Pulmonary artery endothelial cell (primary cell): ENCODE measurements at regions not wholly inside any gene's neighbourhood (a gene's known extent, or its start where the extent isn't known, plus 50 kb on each side); places are given as distances from the start of the nearest gene placed in this dataset.
A peak's percentile ranks its signal among the peaks of the same experiment; 100 is the strongest.
"Not testable (repeated sequence)": the region's sequence is repeated elsewhere in the genome, so short reads cannot be mapped to it uniquely, and the experiment has no call there.

Source experiments
- DNase-seq: peaks from one replicate; pipeline ENCODE4 v3.0.0-alpha.2; 2011; ENCODE audit warnings: low read depth, low spot score

DNA sequence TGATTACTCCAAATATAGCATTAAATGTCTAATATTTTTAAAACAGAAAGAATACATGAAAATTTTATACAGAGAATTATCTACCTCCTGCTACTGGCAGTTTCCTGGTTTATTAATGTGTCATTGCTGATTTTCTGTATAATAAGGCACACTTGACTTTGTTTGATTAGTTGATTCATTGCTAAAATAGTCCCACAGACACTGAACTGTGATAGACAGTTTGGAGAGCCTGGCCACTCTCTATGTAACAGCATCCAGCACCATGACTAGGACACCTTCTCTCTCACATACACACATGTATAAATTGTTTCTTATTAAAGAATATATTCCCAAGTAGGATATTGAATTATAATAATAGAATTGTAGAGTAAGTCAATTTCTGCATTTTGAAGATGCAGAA, 368.5 kb upstream of the SNX7 start:
- DNase-seq = no peak

DNA sequence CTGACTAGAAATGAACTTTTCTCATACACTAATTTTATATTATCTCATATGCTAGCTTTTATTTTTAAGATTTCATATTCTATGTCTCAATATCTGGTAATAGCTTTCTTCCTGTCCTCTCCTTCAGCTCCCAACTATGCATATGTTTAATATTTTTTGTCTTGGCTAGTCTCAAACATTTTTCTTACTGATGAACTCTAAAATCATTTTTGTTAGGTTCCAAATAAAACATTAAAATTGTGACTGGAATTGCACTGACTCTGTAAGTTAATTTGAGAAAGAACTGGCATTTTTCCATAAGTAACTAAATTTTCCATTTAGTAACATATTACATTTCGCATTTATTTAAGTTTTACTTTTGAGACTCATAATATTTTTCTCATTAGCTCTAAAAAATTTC, 368.5 kb upstream of the DPYD start:
- DNase-seq = no peak

DNA sequence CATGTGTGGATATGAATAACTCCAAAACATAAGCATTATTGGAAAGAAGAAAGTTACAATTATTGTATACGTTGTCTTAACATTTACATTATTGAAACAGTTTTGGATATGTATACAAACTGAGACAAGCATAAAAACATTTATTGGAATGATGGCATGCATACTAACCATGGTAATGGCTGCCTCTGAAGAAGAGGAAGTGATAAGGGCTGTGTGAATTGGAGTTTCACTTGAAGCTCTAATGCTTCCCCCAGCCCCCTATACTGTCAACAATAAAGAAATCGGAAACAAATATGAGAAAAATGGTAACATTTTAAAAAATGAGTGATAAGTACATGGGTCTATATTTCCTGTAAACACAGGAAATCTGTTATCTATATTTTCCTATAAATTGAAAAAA, 367.7 kb upstream of the DPYD start:
- DNase-seq = no peak

DNA sequence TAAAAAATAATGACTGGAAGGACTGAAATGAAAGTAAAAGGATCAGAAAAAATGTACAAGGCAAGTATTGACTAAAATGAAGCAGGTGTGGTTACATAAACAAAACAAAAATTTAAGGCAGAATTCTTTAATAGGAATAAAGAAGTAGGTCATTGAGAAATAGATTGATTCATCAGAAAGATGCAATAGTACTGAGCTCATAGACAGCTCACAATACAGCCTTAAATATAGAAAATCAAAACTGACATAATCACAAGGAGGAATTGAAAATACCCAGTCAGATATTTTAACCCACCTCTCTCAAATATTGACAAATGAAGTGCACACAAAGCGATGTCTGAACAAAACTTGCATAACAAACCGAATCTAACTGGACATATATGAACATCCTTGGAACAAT, 366.8 kb upstream of the DPYD start:
- no peak for DNase-seq

DNA sequence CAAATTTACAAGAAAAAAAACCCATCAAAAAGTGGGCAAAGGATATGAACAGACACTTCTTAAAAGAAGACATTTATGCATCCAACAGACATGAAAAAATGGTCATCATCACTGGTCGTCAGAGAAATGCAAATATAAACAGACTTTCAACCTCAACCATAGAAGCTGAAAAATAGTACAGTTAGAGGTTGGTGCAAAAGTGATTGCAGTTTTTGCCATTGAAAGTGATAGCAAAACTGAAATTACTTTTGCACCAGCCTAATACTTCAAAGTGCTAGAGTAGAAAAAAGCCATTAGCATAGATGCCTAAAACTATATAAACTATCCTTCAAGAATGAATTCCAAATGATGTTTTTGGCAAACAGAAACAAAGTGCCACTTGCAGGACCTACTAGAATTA, 365.8 kb upstream of the DPYD start:
- DNase-seq = no peak

DNA sequence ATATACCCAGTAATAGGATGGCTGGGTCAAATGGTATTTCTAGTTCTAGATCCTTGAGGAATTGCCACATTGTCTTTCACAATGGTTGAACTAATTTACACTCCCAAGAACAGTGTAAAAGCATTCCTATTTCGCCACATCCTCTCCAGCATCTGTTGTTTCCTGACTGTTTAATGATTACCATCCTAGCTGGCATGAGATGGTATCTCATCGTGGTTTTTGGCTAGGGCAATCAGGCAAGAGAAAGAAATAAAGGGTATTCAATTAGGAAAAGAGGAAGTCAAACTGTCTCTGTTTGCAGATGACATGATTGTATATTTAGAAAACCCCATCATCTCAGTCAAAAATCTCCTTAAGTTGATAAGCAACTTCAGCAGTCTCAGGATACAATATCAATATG, 364.5 kb upstream of the DPYD start:
- not testable (repeated sequence) for DNase-seq

DNA sequence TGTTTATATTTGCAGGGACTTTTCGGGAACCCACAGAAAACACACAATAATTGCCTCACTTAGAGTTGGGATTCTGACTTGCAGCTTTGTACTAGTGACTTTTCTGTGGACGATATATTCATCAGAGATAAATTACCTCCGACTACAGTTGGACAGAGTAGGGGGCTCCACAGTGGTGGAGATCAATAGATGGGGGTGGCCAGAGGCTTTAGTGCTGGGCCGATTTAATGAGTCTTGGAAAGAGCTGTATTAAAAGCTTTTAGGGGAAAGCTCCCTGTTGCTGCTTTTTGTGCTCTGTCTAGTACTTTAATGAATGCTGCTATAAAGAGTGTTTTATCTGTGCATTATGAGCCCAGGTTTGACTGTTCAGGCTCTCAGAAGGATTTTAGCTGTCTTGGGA, 359.2 kb upstream of the DPYD start:
- DNase-seq = no peak

DNA sequence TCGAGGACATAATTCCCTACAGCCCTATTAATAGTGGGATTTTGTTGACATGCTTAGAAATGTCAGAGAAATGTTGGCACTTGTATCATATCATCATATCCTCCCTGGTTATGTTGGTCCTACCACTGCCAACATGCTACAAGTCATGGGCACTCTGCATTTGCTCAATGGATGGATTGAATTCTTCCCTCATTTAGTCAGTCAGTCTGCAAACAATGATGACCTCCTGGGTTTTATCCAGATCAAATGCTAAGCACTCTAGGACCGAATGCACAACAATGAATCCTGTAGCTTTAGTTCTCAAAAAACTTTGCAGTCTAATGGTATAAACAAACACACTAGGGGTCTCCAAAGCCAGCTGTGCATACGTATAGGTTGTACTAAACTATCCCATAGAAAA, 357.2 kb upstream of the DPYD start:
- no peak for DNase-seq

DNA sequence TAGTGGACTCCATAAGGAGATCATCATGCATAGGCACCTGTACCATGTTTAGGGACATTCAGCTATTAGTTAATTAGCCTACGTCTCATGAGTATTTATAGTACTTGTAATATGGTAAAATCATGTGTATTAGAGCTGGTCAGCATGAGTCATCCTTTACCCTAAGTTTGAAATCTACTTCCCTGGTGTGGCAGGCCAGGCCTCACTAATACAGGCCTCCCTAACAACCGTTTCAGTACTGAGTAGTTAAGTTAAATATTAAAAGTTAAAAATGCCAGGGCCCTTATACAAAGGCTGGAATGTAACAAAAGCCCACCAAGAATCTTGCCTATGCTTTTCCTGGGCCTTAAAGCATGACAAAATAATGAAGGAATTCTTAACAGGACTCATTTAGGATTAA, 356.3 kb upstream of the DPYD start:
- DNase-seq = no peak

DNA sequence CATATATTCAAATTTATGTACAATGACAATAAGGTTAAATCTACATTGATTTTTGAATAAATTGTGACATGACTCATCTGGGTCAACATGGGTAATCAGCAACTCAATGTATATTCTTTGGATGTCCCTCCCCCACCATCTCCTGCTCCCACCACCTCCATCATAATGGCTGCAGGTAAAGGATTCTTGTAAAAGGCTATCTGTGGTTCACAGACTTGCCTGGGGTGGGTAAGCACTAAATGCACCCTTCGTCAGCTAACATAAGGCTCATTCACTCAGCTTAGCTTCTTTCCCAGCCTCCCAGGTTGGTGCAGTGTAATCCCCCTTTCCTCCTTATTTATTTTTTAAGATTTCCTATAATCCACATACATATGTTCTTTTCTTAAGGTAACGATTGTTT, 355.7 kb upstream of the DPYD start:
- DNase-seq = no peak

DNA sequence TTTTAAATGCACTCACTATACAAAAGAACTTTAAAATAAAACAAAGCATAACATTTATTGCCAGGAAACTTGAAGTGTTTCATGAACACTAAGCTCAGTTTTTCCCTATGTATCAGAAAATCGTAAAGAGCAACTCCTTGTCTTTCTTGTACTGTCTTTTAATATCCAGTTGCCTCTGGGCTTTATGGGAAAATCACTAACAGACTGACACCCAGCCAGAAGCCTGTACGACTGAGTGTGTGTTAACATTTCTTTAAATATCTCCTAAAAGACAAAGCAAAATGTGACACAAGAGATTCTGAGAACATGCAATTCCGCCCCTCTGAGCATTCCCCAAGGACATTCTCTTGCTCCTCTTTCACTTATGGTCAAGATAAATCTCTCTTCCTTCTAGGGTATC, 347.5 kb upstream of the DPYD start:
- DNase-seq = no peak

DNA sequence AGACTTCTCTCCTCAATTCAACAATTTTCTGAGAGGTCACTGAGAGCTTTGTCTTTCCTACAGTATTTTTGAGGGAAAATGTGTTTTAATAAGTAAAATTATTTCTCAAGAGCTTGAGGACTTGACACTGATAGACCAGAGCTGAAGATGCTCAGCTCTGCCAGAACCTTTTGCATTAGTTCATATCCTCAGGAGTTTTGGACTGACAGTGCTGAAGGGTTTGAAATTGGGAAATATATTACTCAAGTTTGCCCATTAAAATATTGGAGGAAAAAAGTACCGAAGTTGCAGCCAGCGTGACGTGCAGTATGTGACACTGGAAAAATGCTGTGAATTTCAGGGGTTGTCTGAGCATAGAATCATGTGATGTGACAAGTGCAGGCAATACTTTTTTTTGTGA, 346.6 kb upstream of the DPYD start:
- no peak for DNase-seq

DNA sequence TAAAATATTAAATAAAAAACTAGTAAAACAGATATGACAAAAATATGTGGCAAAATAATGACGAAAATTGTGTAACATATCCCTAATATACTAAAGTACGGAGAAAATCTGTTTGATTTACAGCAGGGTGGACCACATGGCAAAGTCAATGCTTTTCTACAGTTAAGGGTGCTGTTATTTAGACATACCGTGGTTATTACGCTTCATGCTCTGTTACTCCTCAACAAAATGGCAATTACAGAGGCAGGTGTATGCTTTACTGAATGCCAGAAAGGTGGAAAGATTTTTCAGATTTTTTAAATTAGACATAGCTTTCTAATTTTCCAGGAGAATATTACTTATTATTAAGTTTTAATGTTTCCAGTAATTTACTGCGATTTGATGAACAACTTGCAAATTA, 343.9 kb upstream of the DPYD start:
- DNase-seq = no peak

DNA sequence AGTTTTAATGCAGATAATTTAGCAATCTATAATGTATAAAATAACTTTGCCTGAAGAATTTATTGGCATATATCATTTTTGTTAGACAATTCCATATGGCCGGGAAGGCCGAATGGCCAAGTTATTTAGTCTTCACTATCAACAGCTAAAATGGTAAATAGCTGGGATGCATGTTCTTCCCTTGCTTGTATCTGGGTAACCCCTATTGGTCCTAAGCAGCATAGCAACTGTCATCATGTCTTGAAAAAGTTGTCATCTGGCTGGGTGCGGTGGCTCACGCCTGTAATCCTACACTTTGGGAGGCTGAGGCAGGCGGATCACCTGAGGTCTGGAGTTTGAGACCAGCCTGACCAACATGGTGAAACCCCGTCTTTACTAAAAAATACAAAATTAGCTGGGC, 340.0 kb upstream of the DPYD start:
- no peak for DNase-seq

DNA sequence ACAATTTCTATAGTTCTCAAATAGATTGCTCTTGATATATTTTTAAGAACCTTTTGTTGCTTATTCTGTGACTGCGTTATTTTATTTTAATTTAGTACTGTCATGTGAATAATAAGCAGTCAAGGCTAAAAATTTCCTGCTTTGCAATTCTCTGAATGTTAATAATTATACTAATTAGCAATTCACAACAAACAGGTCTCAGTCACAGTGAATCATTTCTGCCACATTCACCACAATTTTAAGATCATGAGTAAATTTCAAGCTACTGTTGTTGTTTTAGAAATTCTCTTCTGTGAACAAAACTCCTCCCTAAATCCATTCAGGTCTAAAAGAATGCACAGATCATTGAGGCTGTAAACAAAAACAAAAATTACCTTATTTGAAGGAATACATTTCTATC, 339.6 kb upstream of the DPYD start:
- DNase-seq = no peak

DNA sequence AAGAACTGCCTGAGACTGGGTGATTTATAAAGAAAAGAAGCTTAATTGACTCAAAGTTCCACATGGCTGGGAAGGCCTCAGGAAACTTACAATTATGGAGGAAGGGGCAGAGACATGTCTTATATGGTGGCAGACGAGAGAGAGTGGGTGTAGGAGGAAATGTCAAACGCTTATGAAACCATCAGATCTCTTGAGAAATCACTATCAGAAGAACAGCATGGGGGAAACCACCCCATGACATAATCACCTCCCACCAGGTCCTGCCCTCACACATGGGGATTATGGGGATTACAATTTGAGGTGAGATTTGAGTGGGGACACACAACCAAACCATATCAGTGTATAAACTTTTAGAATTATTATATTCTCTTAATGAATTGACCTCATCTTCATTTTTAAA, 335.9 kb upstream of the DPYD start:
- DNase-seq = no peak

DNA sequence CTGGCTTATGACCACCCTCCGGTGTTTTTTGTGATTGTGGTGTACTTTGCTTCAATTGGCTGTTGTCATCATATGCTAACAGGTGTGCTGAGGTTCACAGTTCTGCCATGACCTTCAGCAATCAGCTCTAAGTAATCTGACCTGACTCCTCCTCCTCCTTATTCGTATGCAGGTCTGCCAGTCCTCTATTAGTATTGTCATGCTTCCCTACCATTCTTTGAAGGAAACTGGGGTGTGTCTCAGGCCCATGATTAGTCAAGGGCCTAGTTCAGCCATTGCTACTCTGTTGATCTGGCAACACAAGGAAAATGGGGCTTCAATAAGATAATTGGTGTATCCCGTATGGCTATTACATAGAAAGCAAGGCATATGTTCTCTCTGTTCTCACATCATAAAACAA, 332.3 kb upstream of the DPYD start:
- DNase-seq = no peak

DNA sequence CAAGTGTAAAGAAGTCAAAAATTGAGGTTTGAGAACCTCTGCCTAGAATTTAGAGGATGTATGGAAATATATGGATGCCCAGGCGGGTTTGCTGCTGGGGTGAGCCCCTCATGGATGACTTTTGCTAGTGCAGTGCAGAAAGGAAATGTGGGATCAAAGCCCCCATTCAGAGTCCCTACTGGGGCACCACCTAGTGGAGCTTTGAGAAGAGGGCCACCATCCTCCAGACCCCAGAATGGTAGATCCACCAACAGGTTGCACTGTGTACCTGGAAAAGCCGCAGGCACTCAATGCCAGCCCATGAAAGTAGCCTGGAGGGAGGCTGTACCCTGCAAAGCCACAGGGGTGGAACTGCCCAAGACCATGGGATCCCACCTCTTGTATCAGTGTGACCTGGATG, 330.7 kb upstream of the DPYD start:
- no peak for DNase-seq

DNA sequence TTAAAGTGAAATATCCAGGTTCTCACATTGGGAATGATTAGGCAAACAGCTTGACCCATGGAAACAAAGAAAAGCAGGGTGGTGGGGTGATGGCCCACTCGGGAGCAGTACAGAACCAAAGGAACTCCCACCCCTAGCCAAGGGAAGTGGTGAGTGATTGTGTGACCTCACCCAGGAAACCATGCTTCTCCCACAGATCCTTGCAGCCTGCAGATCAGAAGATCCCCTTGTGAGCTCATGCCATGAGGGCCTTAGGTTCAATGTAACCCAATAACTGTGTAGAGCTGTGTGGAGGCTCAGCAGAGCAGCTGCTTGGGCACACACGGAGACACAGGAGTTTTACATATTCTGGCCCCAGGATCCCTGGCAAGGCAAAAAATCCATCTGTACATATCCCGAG, 311.8 kb upstream of the DPYD start:
- no peak for DNase-seq

DNA sequence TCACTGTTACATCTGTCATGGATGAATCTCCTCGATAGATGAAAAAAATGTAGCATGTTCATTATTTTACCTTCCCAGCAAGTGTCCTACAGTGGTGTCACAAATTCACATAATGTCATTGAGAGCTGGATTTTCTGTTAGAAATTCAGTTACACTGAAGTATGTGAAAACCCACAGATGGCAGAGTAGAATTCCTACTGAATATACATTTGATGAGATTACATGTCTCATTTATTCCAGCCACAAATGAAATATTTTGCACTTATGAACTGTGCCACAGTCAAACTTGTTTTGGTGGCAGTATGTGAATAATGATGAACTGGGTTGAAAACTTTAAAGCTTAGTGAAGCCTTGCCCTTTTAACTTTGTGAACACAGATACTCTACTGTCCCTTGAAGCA, 301.9 kb upstream of the DPYD start:
- DNase-seq = no peak

DNA sequence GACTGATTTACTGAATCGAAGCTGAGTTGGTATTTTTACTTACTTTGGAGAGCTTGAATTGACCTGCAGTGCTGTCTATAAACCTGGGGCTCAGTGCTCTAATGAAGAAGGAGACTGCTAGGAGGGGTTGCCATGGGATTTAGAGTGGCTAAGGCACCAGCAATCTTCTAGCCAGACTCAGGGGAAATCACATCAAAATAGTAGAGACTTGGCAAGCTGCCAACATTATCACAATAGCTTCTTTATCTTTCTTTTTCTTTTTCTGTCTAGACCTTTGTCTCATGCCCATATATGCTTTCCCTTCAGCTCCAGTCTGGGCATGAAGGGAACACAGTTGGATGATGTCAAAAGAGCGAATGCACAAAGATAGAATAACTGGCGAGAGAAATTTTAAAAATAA, 301.1 kb upstream of the DPYD start:
- peak; percentile 68 for DNase-seq

DNA sequence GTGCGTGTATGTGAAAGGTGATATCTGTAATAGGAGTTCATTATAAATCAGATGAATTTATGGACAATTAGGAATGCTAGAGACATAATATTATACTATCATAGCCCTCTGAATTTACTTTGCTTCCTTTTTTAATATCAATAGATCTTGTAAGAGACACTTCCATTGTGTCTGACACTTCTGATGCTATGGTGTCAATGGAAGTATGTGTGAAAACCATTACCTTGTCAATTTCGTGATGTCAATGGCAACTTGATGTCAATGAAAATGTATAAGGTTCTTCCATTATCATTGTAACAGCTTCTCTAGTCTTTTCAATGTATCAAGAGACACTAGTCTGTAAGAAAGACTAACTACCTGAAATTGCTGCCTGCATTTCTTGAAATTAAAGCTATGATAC, 296.8 kb upstream of the DPYD start:
- DNase-seq = no peak

DNA sequence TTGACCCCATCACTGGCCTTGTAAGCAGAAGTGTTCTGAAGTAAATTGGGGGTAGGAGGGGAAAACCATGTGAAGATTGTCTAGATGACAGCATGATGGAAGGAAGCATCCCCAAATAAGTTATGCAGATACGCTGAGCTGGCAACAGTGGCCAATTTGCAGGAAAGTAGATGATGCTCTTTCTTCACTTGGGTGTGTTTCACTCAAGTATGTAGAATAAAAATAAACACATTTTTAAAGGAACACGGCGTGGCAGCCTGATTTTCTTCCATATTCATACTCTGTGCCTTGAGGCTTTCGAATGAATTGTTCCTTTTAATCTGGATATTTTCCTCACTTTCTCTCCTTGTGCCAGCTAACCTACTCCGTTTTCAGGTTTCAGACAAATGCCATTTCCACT, 295.5 kb upstream of the DPYD start:
- no peak for DNase-seq

DNA sequence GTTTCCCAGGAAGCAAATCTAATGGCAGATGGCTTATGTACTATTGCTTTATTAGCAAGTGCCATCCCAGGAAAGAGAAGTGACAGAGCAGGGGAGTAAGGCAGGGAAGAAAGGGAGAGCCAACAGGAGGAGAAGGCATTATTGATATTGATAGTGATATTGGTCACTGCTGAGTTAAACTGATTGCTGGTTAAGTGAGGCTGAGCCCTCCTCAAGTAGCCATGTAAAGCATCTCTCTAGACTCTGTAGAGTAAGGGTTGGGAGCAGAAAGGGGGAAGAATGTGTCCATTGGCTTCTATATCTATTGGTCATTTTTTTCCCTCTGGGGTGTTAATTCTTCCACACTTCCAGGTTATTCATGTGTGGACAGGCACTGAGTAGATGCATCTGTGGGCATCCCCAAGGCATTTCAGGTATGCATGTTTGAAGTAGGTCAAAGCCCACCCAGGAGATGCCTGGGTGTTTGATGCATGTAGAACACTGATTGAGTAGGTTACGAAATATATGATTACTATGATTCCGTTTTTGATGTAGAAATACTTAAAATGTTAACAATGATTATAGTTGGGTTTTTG, 290.5 kb upstream of the DPYD start:
- DNase-seq = no peak

DNA sequence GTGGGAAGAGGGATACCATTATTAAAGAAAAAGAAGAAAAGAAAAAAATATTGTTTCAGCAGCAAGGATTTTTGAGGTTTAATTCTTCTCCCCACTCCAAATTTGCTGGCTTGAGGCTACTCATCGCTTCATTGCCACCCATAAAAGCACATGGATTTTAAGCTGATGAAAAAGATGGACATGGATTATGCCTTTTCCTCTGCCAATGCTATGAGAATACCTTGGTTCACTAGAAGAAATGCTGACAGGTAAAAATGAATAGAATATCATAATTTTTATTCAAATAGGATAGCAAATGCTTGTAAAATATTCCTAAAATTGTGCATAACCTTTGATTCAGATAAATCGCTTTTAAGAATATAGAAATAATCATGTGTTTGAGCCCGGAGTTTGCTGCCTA, 289.7 kb upstream of the DPYD start:
- no peak for DNase-seq
